K562 (cell line): ENCODE measurements at regions not wholly inside any gene's neighbourhood (a gene's known extent, or its start where the extent isn't known, plus 50 kb on each side); places are given as distances from the start of the nearest gene placed in this dataset.
"Not testable (repeated sequence)": the region's sequence is repeated elsewhere in the genome, so short reads cannot be mapped to it uniquely, and the experiment has no call there.

Source experiments
- ATAC-seq: fragments of 200-7000 bp; cut with Tn5 transposase; 3 replicates; pipeline ENCODE4 v1.9.1; 2020; ENCODE audit warnings: moderate library complexity
- BruUV-seq: library from RNA; stranded (reverse); fragments of 400-500 nt; replicated peaks from 2 replicates; lab custom pipeline; 2021; lab: Mats Ljungman, UMichigan
- CTCF ChIA-PET: fragments of 300-600 bp; formaldehyde crosslinking; extraction: SDS; loops from one replicate; lab custom pipeline; 2021; ENCODE audit warnings: low intra/inter-chr PET ratio; lab: Yijun Ruan, JAX
- POLR2A ChIA-PET: fragments of 300-600, 350-650 bp; sonication (Branson Sonifier 250); formaldehyde crosslinking; extraction: SDS; loops from one replicate; lab custom pipeline; 2021; ENCODE audit warnings: antibody characterized with exemption, inconsistent platforms; lab: Yijun Ruan, JAX
- DNase-seq, 4 experiments: peaks; one replicate each; pipeline versions ENCODE4 v3.0.0 to v3.0.0-alpha.2; 2011 to 2018; ENCODE audit warnings: low spot score in 3 of 4, mixed read lengths in 3 of 4; ENCODE audit errors: extremely low read depth in 1 of 4
- FAIRE-seq: peaks from 2 replicates; lab custom pipeline; 2011; peaks lifted over from hg19 to GRCh38; lab: Jason Lieb, UNC
- H2AFZ ChIP-seq: 2 replicates; pipeline ENCODE4 v1.6.0; 2011; ENCODE audit warnings: low read depth, low read length, control low read depth, inconsistent platforms
- H3K27ac ChIP-seq: fragments of 200-600 bp; 3 replicates; pipeline ENCODE4 v1.8.0; 2011; ENCODE audit warnings: low read depth, mild to moderate bottlenecking, control low read depth, inconsistent platforms, low read length, moderate library complexity, mixed read lengths; ENCODE audit errors: extremely low read depth
- H3K27me3 ChIP-seq, 2 experiments: fragments of 300-600 bp in 1 of 2; 2 replicates in 1 of 2; 3 replicates in 1 of 2; pipeline versions ENCODE4 v1.6.0 to v1.8.0; 2011; ENCODE audit warnings: inconsistent platforms in 2 of 2, low read length in 2 of 2, mild to moderate bottlenecking in 1 of 2, mixed read lengths in 1 of 2, moderate library complexity in 1 of 2; ENCODE audit not compliant: control insufficient read depth in 2 of 2, insufficient read depth in 2 of 2
- H3K36me3 ChIP-seq: fragments of 300-600 bp; 3 replicates; pipeline ENCODE4 v1.8.0; 2011; ENCODE audit warnings: mild to moderate bottlenecking, low read length, inconsistent platforms; ENCODE audit not compliant: control insufficient read depth, insufficient read depth
- H3K4me1 ChIP-seq, 2 experiments: fragments of 200-600 bp in 1 of 2; replicated peaks in 1 of 2; 2 replicates in 1 of 2; 3 replicates in 1 of 2; pipeline versions ENCODE4 v1.5.1 to v1.8.0; 2011; ENCODE audit warnings: inconsistent platforms in 2 of 2, low read length in 2 of 2, mild to moderate bottlenecking in 1 of 2, mixed read lengths in 1 of 2, moderate library complexity in 1 of 2; ENCODE audit not compliant: control insufficient read depth in 2 of 2, insufficient read depth in 2 of 2
- H3K4me2 ChIP-seq: 2 replicates; pipeline ENCODE4 v1.6.1; 2011; ENCODE audit warnings: low read length, control low read depth, inconsistent platforms, mixed read lengths; ENCODE audit not compliant: insufficient read depth
- H3K4me3 ChIP-seq: fragments of 200-600 bp; sonication (generic), shearing (Covaris generic); 2 replicates; pipeline ENCODE4 v1.5.1; 2016; ENCODE audit warnings: control low read depth, inconsistent platforms
- H3K79me2 ChIP-seq: fragments of 200-600 bp; 3 replicates; pipeline ENCODE4 v1.8.0; 2011; ENCODE audit warnings: low read length, inconsistent platforms; ENCODE audit not compliant: control insufficient read depth, insufficient read depth
- H3K9ac ChIP-seq, 2 experiments: 2 replicates each; pipeline versions ENCODE4 v1.6.0 to v1.6.1; 2011; ENCODE audit warnings: low read depth in 2 of 2, low read length in 2 of 2, control low read depth in 1 of 2, inconsistent platforms in 1 of 2, mild to moderate bottlenecking in 1 of 2, mixed read lengths in 1 of 2; ENCODE audit not compliant: insufficient read depth in 1 of 2
- H3K9me1 ChIP-seq: one replicate; pipeline ENCODE4 v1.6.0; 2011; ENCODE audit warnings: inconsistent platforms, mild to moderate bottlenecking, low read length, moderate library complexity; ENCODE audit not compliant: control insufficient read depth, insufficient read depth
- H3K9me3 ChIP-seq: replicated peaks from 2 replicates; pipeline ENCODE4 v1.5.1; 2011; ENCODE audit warnings: low read depth, low read length, inconsistent platforms; ENCODE audit not compliant: control insufficient read depth, insufficient read depth
- H4K20me1 ChIP-seq: replicated peaks from 2 replicates; pipeline ENCODE4 v1.6.1; 2011; ENCODE audit warnings: low read length, inconsistent platforms, mixed read lengths; ENCODE audit not compliant: control insufficient read depth, insufficient read depth
- ASH1L ChIP-seq: fragments of 450-650 bp; IDR thresholded peaks from 2 replicates; pipeline ENCODE4 v1.6.1; 2018; ENCODE audit warnings: borderline replicate concordance, mild to moderate bottlenecking, low read depth; ENCODE audit not compliant: partially characterized antibody
- BMI1 ChIP-seq: fragments of 150-350 bp; IDR thresholded peaks from 2 replicates; pipeline ENCODE4 v1.6.1; 2014; ENCODE audit warnings: low read length
- CREB1 ChIP-seq, 2 experiments: sonication (generic) in 1 of 2; formaldehyde crosslinking in 1 of 2; IDR thresholded peaks; 2 replicates each; pipeline versions ENCODE4 v1.6.1 to v1.8.0; 2012 to 2022; ENCODE audit warnings: inconsistent platforms in 1 of 2, mild to moderate bottlenecking in 1 of 2, missing genetic modification reagents in 1 of 2, moderate library complexity in 1 of 2
- HSF4 ChIP-seq: fragments of 250-450 bp; sonication (Bioruptor Pico); IDR thresholded peaks from 2 replicates; pipeline ENCODE4 v2.1.2; 2022; ENCODE audit warnings: mild to moderate bottlenecking, moderate library complexity, borderline replicate concordance
- PHF20 ChIP-seq: fragments of 450-650 bp; IDR thresholded peaks from 2 replicates; pipeline ENCODE4 v1.6.1; 2018; ENCODE audit not compliant: partially characterized antibody
- RBM22 ChIP-seq: fragments of 200-400 bp; formaldehyde crosslinking; IDR thresholded peaks from 2 replicates; pipeline ENCODE4 v1.6.1; 2018; ENCODE audit warnings: low read length, low read depth; ENCODE audit not compliant: poor library complexity, severe bottlenecking
- STAG1 ChIP-seq: sonication (generic); formaldehyde crosslinking; IDR thresholded peaks from 2 replicates; pipeline ENCODE4 v1.5.0; 2020; ENCODE audit warnings: missing genetic modification reagents, borderline replicate concordance
- ZNF146 ChIP-seq: IDR thresholded peaks from one replicate; pipeline ENCODE4 v1.6.1; 2018; ENCODE audit warnings: missing compliant biosample characterization; ENCODE audit not compliant: unreplicated experiment
- ZNF347 ChIP-seq: fragments of 450-650 bp; formaldehyde crosslinking; IDR thresholded peaks from 2 replicates; pipeline ENCODE4 v1.4.0; 2020; ENCODE audit warnings: low read depth, mild to moderate bottlenecking, moderate library complexity
- ZNF707 ChIP-seq: fragments of 250-450 bp; sonication (Bioruptor Pico); conservative IDR thresholded peaks from 2 replicates; pipeline ENCODE4 v1.8.0; 2022; ENCODE audit warnings: inconsistent platforms, mild to moderate bottlenecking, moderate library complexity
- WGBS: fragments of 100-300 bp; shearing (Covaris generic); methylation state at CpG from one replicate; pipeline ENCODE4 v1.1.6; 2016; ENCODE audit warnings: low coverage, mixed read lengths; ENCODE audit not compliant: insufficient coverage; ENCODE audit errors: missing lambda C conversion rate; 5-methylcytosine and 5-hydroxymethylcytosine counted together
- in situ Hi-C: fragments of 300-500 bp; cut with MboI; formaldehyde crosslinking; loops from 4 replicates; pipeline ENCODE4 v1.15.0; 2018; ENCODE audit warnings: inconsistent platforms, mixed read lengths
- intact Hi-C: fragments of 100-400 bp; cut with micrococcal nuclease; formaldehyde crosslinking; loops from 2 replicates; pipeline ENCODE4 v1.14.2; 2022
- TF ChIP-seq, protein P1 (sequence below): fragments of 250-450 bp; sonication (Bioruptor Pico); IDR thresholded peaks from 2 replicates; pipeline ENCODE4 v1.5.0; 2021
- TF ChIP-seq, protein P2 (sequence below): sonication (generic); formaldehyde crosslinking; IDR thresholded peaks from 2 replicates; pipeline ENCODE4 v1.8.0; 2023; ENCODE audit warnings: mild to moderate bottlenecking, missing genetic modification reagents
- TF ChIP-seq, protein P3 (sequence below): fragments of 250-450 bp; sonication (Bioruptor Pico); IDR thresholded peaks from 2 replicates; pipeline ENCODE4 v1.8.0; 2021; ENCODE audit warnings: moderate library complexity, mild to moderate bottlenecking, inconsistent platforms

DNA sequence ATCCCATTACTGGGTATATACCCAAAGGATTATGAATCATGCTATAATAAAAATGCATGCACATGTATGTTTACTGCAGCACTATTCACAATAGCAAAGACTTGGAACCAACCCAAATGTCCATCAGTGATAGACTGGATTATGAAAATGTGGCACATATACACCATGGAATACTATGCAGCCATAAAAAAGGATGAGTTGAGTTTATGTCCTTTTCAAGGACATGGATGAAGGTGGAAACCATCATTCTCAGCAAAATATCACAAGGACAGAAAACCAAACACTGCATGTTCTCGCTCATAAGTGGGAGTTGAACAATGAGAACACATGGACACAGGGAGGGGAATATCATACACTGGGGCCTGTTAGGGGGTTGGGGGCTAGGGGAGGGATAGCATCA lies 247.8 kb upstream of the SOX4 start:
- POLR2A ChIA-PET = interaction anchor here (0.6 kb wide), 1 partner anchor 772 kb away, joined by 3 read pairs; no protein-coding TSS in a partner anchor
- intact Hi-C loops, H3K9me1 ChIP-seq: not testable (repeated sequence)

DNA sequence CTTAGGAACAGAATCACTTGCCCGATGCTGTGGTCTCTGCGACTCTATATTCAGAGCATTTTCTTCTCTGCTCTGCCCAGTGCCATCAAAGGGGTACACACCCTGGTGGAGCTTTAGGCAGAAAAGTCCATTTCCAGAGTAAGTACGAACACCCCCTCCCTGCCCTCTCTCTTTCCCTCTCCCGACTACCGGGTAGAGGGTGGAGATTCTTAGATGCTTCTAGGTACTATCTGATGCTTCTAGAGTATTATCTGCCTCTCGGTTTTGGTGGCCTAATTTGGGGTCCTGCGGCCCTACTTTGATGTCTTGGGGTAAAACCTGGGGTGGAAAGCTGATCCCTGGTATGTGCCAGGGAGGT lies 245.4 kb upstream of the SOX4 start:
- Histone ChIP-seq H3K4me3 (no peak overlapping the region), H3K27me3 (peaks cover 0 to 4% of the 10 kb centered on the region in 2 experiments; a peak in 2 of 5 replicates), H3K4me1 (no peaks in the 10 kb centered on the region), H3K9me3 (no peaks in the 10 kb centered on the region), H3K27ac (no peak overlapping the region), H3K9me1 (no peaks in the 10 kb centered on the region), H3K9ac (no peak overlapping the region), H3K4me2 (no peak overlapping the region), H2AFZ (no peak overlapping the region), H3K36me3 (no peaks in the 10 kb centered on the region), H4K20me1 (no peaks in the 10 kb centered on the region), H3K79me2 (no peaks in the 10 kb centered on the region)
- ATAC-seq (no peak), DNase-seq (no peak), FAIRE-seq (no peak)
- BruUV-seq = no TSS peak
- in situ Hi-C loops (no loop called here), intact Hi-C loops (no loop called here)
- ChIA-PET POLR2A (interaction anchor here (0.8 kb wide), 1 partner anchor 24 kb away, joined by 3 read pairs; no protein-coding TSS in a partner anchor), CTCF (no interaction called here)
- 9% methylated on average over 7 of the region's 7 CpGs for whole genome bisulfite sequencing
- TF ChIP-seq HSF4 (no peak), CREB1 (IDR thresholded peaks at IDR 0.05) (no peak), CREB1 (CRISPR knock-in tag; IDR thresholded peaks at IDR 0.05) (no peak), BMI1 (no peak), PHF20 (no peak), ZNF347 (CRISPR knock-in tag) (no peak), ZNF707 (CRISPR knock-in tag) (no peak), STAG1 (CRISPR knock-in tag) (no peak), ASH1L (no peak), RBM22 (no peak)
- TF ChIP-seq, protein P1, sequence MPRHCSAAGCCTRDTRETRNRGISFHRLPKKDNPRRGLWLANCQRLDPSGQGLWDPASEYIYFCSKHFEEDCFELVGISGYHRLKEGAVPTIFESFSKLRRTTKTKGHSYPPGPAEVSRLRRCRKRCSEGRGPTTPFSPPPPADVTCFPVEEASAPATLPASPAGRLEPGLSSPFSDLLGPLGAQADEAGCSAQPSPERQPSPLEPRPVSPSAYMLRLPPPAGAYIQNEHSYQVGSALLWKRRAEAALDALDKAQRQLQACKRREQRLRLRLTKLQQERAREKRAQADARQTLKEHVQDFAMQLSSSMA (CRISPR knock-in tag) = no peak
- TF ChIP-seq, protein P2, sequence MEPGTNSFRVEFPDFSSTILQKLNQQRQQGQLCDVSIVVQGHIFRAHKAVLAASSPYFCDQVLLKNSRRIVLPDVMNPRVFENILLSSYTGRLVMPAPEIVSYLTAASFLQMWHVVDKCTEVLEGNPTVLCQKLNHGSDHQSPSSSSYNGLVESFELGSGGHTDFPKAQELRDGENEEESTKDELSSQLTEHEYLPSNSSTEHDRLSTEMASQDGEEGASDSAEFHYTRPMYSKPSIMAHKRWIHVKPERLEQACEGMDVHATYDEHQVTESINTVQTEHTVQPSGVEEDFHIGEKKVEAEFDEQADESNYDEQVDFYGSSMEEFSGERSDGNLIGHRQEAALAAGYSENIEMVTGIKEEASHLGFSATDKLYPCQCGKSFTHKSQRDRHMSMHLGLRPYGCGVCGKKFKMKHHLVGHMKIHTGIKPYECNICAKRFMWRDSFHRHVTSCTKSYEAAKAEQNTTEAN (CRISPR knock-in tag) = no peak
- TF ChIP-seq, protein P3, sequence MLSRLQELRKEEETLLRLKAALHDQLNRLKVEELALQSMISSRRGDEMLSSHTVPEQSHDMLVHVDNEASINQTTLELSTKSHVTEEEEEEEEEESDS (CRISPR knock-in tag) = no peak

More for the DNA sequence above, 247.8 kb upstream of the SOX4 start:
- H3K79me2 ChIP-seq, DNase-seq, H3K4me2 ChIP-seq, FAIRE-seq, H3K4me1 ChIP-seq, H3K27me3 ChIP-seq, H3K27ac ChIP-seq, H2AFZ ChIP-seq, BruUV-seq, H3K9ac ChIP-seq, in situ Hi-C loops, H3K36me3 ChIP-seq, H3K4me3 ChIP-seq, H4K20me1 ChIP-seq, H3K9me3 ChIP-seq, CTCF ChIA-PET, ATAC-seq: not testable (repeated sequence)
- 6% methylated on average over 1 of the region's 1 CpG for WGBS
- TF ChIP-seq ZNF146 (CRISPR knock-in tag) = peak; percentile 90
